ENCODE measurements at regions not wholly inside any gene's neighbourhood (a gene's known extent, or its start where the extent isn't known, plus 50 kb on each side); places are given as distances from the start of the nearest gene placed in this dataset.
"Not testable (repeated sequence)": the region's sequence is repeated elsewhere in the genome, so short reads cannot be mapped to it uniquely, and the experiment has no call there.

DNA sequence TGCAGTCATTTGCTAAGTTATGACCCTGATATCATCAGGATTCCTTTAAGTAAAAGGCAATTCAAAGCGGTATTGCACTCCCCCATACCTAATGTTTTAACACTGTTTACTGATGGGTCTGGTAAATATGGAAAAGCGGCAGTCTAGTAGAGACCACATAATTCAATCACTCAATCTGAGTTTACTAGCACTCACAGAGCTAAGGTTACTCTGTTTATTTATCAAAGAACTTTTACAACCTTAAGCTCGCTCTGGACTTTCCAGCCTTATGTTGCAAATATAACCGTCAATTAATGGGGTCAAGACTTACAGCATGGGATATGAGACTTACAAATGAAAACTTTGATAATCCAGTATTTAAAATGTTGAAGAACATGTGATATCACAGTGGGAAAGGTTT, 124.5 kb upstream of the ZCCHC13 start:
- no peak for DNase-seq

DNA sequence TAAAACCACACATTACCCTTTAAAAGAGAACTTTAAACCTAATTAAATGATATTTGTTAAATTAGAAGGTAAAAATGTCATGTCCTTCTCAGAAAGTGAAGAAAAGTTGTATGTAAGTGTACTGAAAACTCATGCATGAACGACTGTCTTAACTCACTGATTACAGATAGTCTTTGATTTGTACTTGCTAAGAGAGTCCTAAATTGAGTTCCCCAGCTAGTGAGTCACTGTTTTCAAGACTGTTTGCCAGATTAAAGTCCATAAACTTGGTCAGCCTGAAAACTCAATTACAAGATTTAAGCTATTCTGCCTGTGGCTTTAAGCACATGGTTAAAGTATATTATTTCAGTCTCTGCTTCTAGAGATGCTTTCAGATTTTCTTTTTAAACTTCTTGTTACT, 124.9 kb upstream of the ZCCHC13 start:
- no peak for DNase-seq

DNA sequence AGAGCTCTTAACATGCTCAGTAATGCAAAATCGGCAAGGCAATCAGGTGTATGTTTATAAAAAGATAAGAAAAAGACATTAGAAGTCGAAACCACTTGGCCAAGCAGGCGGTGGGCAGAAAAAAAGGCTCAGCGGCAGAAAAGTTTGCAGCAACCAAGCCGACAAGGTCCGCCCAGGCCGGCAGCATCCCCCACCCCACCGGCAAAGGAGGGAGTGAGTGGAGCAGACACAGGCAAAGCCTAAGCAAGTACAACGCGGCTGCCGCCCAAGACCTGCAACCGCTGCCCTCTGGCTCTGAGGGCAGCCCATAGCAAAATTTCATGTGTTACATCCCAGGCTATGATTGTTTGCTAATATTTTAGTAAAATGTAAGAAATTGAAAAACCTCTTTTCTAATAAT, 125.4 kb upstream of the ZCCHC13 start:
- no peak for DNase-seq

DNA sequence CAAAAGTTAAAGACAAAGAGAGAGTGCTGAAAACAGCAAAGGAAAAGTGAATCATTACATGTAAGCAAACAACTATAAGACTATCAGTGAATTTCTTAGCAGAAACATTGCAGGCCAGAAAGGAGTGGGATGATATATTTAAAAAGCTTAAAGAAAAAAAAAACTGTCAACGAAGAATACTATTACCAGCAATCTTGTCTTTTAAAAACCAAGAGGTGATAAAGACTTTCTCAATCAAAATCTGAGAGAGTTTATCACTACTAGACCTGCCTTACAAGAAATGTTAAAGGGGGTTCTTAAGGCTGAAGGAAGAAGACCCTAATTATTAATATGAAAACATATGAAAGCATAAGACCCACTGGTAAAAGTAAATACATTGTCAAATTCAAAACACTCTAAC, 132.5 kb upstream of the ZCCHC13 start:
- no peak for DNase-seq

DNA sequence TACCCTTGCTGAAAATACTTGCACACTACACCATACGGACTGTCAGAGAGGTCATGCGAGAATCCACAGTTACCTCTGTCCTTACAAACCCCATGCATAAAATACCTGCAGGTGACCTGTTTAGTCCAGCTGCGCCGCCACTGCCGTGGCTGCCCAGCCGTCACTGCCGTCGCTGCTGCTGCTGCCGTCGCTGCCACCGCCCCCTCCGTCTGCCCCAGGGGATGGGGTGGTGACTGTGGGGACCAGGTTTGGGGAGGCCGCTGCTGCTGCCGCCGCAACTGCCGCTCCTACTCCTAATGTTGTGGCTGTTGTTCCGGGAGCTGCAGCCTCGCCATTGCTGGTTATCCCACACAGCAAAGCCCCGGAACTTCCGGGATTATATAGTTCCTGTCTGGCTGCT, 141.8 kb upstream of the ZCCHC13 start:
- DNase-seq = no peak

DNA sequence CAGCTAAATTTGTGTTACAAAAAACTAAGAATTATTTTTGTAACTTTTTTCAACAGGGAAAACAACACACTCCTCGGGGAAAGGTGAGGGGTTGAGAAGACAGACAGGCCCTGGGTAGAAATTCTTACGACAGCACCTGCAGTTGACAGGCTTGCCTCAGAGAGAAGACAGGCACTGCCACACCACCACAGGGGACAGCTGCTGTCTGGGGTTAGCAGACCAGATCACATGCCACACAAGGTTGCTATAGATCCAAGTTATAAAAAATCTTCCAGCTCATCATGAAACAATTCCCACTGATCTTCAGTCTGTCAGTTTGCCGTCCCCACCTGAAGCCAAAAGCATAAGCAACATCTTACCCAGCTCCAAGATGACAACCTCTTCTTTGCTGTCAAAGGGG, 143.2 kb upstream of the ZCCHC13 start:
- no peak for DNase-seq

DNA sequence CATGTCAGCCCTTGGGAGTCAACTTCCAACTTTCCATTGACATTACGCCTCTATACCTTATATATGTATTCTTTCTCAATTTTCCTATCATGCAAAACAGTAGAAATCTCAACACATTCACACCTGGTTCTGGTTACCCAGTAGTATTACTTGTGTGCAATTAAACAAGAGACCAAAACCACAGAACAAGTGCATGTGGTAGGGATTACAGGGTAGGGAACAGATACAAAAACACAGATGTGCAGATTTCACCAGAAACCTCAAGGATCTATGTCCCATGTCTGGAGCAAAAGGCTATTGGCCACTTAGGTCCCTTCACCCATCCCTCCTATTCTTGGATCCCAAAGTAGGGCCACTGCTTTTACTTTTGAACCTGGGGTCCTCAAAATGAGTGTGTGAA, 143.6 kb upstream of the ZCCHC13 start:
- no peak for DNase-seq

DNA sequence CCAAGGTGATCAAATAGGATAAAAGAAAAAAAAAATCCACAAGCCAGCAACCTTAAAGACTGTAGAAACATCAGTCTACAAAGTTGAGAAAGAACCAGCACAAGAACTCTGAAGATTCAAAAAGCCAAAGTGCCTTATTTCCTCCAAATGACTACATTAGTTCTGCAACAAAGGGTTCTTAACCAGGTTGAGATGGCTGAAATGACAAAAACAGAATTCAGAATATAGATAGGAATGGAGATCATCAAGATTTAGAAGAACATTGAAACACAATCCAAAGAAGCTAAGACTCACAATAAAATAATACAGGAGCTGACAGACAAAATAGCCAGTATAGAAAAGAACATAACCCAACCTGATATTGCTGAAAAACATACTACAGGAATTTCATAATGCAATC, 156.5 kb upstream of the ZCCHC13 start:
- DNase-seq = no peak

DNA sequence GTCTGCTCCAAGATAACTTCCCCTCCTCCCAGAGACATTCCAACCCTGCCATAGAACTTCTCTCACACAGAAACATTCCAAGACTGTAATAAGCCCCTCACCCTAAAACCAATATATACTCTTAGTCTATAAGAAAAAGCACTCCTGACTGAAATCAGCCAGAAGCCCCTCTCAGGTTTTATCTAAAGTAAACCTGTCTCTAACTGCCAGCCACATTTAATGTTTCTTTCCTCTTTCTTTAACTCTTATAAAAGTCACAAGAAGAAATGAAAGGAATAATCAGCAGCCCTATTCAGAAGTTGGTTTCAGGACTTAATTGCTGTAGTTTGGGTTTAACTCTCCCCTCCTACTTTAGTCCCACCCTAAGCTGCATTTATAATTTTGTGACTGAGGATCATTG, 165.0 kb upstream of the ZCCHC13 start:
- no peak for DNase-seq

DNA sequence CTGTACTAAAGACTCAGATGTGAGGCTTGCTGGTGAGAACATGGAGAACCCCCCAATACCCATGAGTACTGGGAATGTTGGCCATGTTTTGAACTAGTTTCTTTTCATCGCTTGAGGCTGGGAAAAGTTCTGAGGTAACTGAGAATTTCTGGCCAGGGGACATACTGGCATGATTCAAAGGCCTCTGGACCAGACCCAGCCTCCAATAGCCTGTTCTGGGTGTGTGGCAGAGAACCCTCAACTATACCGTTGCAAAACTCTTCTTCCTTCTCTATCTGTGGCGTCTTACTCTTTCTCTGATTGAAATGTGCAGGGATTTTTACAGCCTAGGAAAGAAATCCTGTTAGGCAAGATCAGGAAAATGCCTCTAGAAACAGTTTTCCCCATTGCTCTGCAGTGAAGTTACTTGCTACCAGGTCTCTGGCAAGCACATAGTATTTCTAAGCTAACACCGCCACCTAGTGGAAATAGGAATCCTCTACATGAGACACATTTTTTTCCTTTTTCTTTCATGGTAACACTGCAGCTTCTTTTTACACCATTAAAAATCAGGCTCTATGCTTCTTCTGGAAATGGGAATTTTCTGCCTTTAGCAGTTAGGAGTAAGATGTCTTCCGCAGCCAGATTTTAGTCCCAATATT, 170.7 kb upstream of the ZCCHC13 start:
- DNase-seq = peak; percentile 50

DNA sequence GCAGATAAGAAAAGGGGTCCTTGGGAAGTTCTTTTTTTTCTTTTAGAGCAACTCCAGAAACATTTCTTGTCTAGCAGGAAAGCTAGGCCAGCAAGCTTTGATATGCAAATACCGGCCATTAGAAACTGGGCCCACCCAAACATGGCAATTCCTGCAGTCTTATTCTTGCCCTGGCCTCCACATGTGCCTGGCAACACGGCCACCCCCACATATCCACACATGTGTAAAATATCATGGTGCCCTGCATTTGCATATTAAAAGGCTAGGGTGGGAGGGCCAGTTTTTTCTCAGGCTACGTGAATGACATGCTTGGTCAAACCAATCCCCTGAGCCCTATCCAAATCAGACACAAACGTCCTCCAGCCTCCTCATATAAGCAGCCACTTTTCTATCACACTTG, 171.7 kb upstream of the ZCCHC13 start:
- DNase-seq = no peak

DNA sequence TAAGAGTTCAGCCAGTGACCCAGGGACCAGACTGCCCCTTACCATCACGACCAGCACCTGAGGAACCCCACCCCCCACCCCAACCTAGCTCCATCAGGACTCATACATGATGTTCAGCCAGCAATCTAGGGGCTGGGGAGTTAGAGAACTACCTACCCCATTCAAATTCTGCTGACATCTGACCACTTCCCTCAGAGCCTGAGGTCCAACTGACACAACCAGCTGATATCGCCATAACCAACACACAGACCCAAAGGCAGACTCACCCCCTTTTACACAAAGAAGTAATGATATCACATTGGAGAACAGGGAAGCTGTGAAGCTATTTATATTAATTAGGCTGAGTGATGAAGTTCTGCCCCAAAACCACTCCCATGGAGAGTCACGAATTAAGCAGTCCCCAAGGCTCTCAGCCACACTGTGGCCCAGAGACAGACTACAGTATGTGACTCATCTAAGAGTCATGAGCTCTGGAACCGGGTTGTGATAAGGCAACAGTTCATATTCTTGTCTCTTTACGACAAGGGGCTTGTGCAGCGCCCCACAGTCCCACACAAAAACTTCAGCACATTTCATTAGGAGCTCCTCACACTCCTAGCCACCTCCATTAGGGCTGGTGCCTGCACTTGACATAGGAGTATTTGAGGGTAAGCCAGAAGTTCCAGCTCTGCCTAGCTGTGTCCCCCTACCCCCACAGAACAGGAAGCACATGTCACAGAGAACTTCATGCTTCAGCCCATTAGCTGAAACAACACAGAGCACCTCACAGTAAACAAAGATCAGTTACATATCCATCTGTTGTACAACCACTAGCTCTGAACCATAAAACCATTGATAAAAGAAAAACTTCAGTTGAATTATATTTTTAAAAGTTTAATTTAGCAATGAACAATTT, 184.7 kb upstream of the ZCCHC13 start:
- DNase-seq = no peak

DNA sequence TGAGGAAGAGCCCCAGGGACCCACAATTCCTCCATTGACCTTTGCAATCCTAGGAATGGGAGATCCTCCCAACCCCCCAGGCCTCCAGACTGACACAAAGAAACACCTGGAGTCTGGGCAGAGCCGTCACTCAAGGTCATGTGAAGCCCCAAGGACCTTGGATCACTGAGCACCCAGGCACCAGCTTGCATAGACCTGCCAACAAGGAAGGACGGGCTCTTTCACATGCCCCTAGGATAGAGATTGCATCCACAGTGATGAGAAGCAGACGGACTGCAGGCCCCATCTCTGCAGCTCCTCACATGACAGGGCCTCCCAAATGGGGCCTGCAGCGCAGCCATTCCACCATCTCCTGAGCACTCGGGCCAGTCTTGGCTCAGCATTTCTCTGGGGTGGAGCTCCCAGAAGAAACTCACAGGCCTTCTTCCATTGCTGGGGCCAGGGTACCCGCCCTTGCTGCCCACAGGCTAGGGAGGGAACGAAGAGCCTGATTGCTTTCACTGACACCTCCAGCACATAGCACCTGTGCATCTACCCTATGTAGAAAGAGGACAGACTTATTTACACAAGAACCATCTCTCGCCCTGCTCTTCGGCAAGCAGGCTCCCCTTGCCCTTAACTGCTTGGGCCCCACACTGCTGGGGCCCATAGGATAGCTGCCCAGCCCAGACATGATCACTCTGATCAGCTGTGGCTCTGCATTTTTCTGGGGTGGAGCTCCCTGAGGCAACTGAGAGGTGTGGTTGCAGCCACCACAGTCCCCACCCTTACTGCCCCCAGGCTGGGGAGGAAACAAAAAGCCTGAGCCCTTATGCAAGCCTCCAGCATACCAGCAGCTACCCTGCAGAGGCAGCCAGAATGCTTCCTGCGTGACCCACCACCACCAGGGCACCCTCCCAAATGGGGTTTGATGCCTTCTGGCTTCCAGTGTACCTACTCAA, 185.7 kb upstream of the ZCCHC13 start:
- no peak for DNase-seq

DNA sequence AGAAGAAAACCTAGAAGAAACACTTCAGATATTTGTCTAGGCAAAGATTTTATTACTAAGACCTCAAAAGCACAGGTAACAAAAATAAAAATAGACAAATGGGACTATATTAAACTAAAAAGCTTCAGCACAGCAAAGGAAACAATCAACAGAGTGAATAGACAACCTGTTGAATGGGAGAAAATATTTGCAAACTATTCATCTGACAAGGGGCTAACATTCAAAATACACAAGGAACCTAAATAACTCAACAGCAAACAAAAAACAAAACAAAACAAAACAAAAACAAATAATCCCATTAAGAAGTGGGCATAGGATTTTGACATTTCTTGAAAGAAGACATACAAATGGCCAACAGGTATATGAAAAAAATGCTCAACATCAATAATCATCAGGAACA, 192.7 kb upstream of the ZCCHC13 start:
- no peak for DNase-seq

DNA sequence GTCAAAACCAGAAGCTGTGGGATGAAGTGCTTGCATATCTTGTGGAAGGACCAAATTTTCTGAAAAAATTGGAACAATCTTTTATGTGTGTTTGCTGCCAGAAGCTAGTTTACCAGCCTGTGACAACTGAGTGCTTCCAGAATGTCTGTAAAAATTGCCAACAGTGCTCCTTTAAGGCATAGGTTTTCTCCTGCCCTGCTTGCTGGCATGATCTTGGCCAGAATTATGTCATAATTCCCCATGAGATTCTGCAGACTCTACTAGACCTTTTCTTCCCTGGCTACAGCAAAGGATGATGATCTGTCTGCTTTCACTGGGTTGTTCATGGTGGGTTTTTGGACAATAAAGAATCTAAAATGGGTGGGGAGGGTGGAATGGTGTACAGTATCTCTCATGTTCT, 196.3 kb upstream of the ZCCHC13 start:
- no peak for DNase-seq

DNA sequence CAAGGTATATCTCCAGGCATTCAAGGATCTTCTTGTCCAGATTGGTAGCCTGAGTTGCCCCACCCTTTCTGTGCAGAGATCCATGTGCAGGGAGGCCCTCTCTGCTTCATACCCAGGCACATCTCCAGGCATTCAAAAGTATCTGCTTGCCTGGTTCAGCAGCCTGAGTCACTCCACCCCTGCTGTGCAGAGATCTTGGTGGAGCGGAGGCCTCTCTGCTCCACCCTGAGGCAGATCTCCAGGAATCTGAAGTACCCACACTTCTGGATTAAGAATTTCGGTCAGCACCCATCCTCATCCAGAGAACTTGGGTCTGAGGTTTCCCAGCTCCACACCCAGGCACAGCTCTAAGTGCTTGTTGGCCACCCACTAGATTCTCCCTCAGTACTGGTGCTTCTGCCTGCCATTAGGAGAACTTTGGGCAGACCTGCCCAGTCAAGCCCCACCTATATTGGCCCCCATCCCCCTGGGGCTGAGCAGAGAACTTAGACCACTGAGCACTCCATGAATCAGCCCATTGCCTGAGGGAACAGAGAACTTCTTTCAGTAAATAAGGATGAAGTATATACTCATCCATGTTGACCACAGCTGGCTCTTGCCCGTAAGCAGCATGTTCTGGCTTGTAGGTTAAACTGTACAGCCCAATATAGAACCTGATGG, 199.5 kb upstream of the ZCCHC13 start:
- DNase-seq = no peak

DNA sequence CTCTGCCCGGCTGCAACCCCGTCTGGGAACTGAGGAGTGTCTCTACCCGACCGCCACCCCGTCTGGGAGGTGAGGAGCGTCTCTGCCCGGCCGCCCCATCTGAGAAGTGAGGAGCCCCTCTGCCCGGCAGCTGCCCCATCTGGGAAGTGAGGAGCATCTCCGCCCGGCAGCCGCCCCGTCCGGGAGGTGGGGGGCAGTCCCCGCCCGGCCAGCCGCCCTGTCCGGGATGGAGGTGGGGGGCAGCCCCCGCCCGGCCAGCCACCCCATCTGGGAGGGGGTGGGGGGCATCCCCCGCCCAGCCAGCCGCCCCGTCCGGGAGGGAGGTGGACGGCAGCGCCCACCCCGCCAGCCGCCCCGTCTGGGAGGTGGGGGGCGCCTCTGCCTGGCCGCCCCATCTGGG, 205.6 kb upstream of the ZCCHC13 start:
- DNase-seq = not testable (repeated sequence)

DNA sequence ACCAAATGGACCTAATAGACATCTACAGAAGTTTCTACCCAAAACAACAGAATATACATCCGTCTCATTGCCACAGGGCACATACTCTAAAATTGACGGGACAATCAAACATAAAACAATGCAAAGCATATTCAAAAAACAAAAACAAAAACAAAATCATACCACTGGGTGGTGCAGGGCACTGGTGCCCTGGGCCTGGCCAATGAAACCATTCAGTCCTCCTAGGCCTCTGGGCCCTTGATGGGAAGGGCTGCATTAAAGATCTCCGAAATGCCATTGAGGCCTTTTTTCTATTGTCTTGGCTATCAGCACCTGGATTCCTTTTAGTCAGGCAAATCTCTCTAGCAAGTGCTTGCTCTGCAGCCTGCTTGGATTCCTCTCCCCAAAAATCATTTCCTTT, 213.9 kb upstream of the ZCCHC13 start:
- no peak for DNase-seq

DNA sequence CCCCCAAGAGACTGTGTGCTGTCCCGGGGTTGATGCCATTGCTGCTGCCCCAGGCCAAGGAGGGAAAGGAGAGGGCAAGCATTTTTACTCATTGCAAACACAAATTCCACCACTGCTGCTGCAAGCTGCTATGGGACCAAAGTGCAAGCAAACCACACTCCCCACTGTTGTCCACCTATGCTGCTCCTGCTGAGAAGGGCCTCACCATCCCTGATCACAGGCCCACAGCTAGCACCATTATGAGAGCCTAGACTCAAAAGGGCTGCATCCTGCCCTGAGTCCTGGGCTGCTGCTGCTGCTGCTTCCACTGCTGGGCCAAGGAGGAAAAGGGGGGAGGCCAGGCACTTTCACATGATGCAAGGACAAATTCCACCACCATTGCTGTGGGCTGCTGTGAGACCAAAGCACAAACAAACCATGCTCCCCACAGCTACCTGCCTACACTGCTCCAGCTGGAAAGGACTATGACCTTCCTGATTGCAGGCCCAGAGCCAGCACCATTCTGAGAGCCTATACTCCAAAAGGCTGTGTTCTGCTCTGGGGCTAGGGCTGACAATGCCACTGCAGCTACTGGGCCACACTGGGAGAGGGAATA, 218.2 kb upstream of the ZCCHC13 start:
- no peak for DNase-seq

DNA sequence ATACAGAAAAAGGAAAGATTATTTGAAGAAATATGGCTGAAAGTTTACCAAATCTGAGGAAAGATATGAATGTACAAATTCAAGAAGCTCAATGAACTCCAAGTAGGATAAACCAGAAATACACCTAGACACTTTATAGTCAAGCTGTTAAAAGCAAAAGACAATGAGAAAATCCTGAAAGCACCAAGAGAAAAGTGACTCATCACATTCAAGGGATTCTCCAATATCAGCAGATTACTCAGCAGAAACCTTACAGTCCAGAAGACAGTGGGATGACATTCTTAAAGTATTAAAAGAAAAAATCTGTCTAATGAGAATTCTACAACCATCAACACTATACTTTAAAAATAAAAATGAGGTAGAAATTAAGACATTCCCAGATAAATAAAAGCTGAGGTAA, 223.8 kb upstream of the ZCCHC13 start:
- DNase-seq = no peak

DNA sequence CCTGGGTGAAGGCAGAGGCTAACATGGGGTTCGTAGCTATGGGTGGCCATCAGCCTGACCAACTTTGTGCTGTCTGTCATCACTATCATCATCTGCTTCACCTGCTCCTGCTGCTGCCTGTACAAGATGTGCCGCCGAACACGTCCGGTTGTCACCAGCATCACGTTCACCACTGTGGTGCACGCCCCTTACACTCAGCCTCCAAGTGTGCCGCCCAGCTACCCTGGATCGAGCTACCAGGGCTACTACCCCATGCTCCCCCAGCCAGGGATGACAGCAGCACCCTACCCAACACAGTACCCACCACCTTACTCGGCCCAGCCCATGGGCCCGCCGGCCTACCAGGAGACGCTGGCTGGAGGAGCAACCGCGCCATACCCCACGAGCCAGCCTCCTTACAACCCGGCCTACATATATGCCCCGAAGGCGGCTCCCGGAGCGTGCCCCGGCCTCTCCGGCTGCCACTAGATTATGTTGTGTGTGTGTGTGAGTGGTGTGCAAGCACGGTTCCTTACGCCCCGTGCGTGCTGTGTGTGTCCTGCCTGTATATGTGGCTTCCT, 213.4 kb upstream of the XIST start:
- no peak for DNase-seq
